ENCODE measurements at regions not wholly inside any gene's neighbourhood (a gene's known extent, or its start where the extent isn't known, plus 50 kb on each side); places are given as distances from the start of the nearest gene placed in this dataset.
"Not testable (repeated sequence)": the region's sequence is repeated elsewhere in the genome, so short reads cannot be mapped to it uniquely, and the experiment has no call there.

DNA sequence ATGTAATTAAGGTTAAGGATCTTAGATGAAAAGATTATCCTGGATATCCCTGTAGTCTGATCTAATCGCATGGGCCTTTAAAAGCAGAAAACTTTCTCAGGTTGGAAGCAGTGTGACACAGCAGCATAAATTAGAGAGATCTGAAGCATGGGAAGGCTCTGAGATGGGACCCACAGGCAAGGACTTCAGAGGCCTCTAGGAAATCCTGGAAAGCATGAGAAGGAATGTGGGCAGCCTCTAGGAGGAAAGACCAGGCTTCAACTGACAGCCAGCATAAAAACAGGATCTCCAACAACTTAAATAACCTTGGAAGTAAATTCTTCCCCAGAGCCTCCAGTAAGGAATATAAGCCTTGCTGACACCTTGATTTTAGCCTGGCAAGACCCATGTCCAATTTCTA, 2397.5 kb downstream of the EPHA3 start:
- DNase-seq (ENCODE audit: low spot score in 2 of 2, unreplicated experiment in 2 of 2); H3K4me3 Mint-ChIP-seq; H3K4me1 Mint-ChIP-seq; H3K27me3 Mint-ChIP-seq (ENCODE audit: low read depth); H3K36me3 Mint-ChIP-seq; H3K27ac Mint-ChIP-seq: not testable (repeated sequence)
- H3K9me3 Mint-ChIP-seq = peaks cover 43% of the 10 kb centered on the region

All from mesothelial cell of epicardium (in vitro differentiated cells).